HL-60 (cell line): ENCODE measurements at regions not wholly inside any gene's neighbourhood (a gene's known extent, or its start where the extent isn't known, plus 50 kb on each side); places are given as distances from the start of the nearest gene placed in this dataset.

Experiments
- CTCF ChIP-seq: IDR thresholded peaks from one replicate; pipeline ENCODE4 v1.5.1; 2011; ENCODE audit warnings: low read length, control low read depth, inconsistent platforms; ENCODE audit not compliant: insufficient read depth
- GABPA ChIP-seq: IDR thresholded peaks from 2 replicates; pipeline ENCODE4 v1.6.1; 2012; ENCODE audit warnings: low read depth
- POLR2AphosphoS5 ChIP-seq: IDR thresholded peaks from 2 replicates; pipeline ENCODE4 v1.6.1; 2012; ENCODE audit warnings: low read depth
- REST ChIP-seq: IDR thresholded peaks from 2 replicates; pipeline ENCODE4 v1.6.1; 2012; ENCODE audit warnings: low read depth; ENCODE audit not compliant: insufficient replicate concordance
- SPI1 ChIP-seq: IDR thresholded peaks from 2 replicates; pipeline ENCODE4 v1.6.1; 2012; ENCODE audit warnings: low read depth, mild to moderate bottlenecking, borderline replicate concordance

GRCh38 chr3:71958533-71958932, 173.6 kb upstream of the PROK2 start:
- TF ChIP-seq CTCF (no peak), GABPA (no peak), POLR2AphosphoS5 (no peak), SPI1 (no peak), REST (no peak)
